ENCODE measurements at regions not wholly inside any gene's neighbourhood (a gene's known extent, or its start where the extent isn't known, plus 50 kb on each side); places are given as distances from the start of the nearest gene placed in this dataset.

- DNase-seq (no peak), ATAC-seq (ENCODE audit: low read depth) (no peak)
- no peak overlapping the region for H3K4ac ChIP-seq (ENCODE audit: low read depth, low read length)
- no peak overlapping the region for H3K14ac ChIP-seq (replicated peaks; ENCODE audit: low read depth, low read length)
- no peaks in the 10 kb centered on the region for H3K36me3 ChIP-seq (ENCODE audit: control insufficient read depth, insufficient read depth, low read length)
- no peaks in the 10 kb centered on the region for H4K20me1 ChIP-seq (ENCODE audit: insufficient read depth, low read length)
- H4K91ac ChIP-seq (ENCODE audit: insufficient read depth, low read depth, low read length), result no peak overlapping the region
- dilution Hi-C loops (cut with HindIII; ENCODE audit: low sequenced_read_pairs, unreplicated experiment), result no loop called here
- no peak overlapping the region for H4K8ac ChIP-seq (ENCODE audit: low read depth in 2 of 2, low read length in 2 of 2)
- peaks cover 16% of the 10 kb centered on the region for H3K9me1 ChIP-seq (ENCODE audit: insufficient read depth, low read length)
- no peak overlapping the region for H2AFZ ChIP-seq (replicated peaks; ENCODE audit: low read length, poor library complexity)
- H3K9ac ChIP-seq (ENCODE audit: low read depth, low read length), result no peak overlapping the region
- H3K23ac ChIP-seq (ENCODE audit: low read depth, low read length), result no peak overlapping the region
- intact Hi-C loops (cut with micrococcal nuclease), result no loop called here
- H4K5ac ChIP-seq (ENCODE audit: low read depth, low read length), result no peak overlapping the region
- ChIA-PET CTCF (no interaction called here), POLR2A (ENCODE audit: unreplicated experiment) (no interaction called here)
- no peak overlapping the region for H3K4me2 ChIP-seq (ENCODE audit: low read depth, low read length)
- no peak overlapping the region for H2BK20ac ChIP-seq (ENCODE audit: low read depth, low read length)
- H2AK9ac ChIP-seq (replicated peaks; ENCODE audit: low read depth, low read length, poor library complexity), result no peak overlapping the region
- H2BK15ac ChIP-seq (ENCODE audit: low read depth, low read length), result no peak overlapping the region
- no peak overlapping the region for H2BK5ac ChIP-seq (ENCODE audit: low read depth, low read length, poor library complexity, severe bottlenecking)
- no peak overlapping the region for H3K4me3 ChIP-seq (ENCODE audit: insufficient read depth, low read depth, low read length)
- no TSS peak for BruUV-seq (replicated peaks)
- H3K79me1 ChIP-seq (ENCODE audit: low read depth in 1 of 2, low read length in 2 of 2), result peaks cover 0 to 3% of the 10 kb centered on the region in 2 experiments; a peak in 1 of 4 replicates
- no peaks in the 10 kb centered on the region for H3K9me3 ChIP-seq (ENCODE audit: control insufficient read depth, insufficient read depth, low read length)
- H2BK120ac ChIP-seq (ENCODE audit: low read depth, low read length), result no peak overlapping the region
- H3K27ac ChIP-seq (ENCODE audit: insufficient read depth, low read length), result no peak overlapping the region
- no peak overlapping the region for H3K18ac ChIP-seq (ENCODE audit: low read depth, low read length)
- no CpG with 5 or more reads among the region's 3 CpGs for WGBS, 2 experiments (ENCODE audit: extremely low coverage in 2 of 2, insufficient read length in 1 of 2)
- H3K56ac ChIP-seq (ENCODE audit: extremely low read depth, insufficient read depth, low read length), result no peak overlapping the region
- H2AK5ac ChIP-seq (ENCODE audit: low read depth, low read length), result no peak overlapping the region
- in situ Hi-C loops (cut with MboI; ENCODE audit: low sequenced_read_pairs), result no loop called here
- no peaks in the 10 kb centered on the region for H3K27me3 ChIP-seq (ENCODE audit: control insufficient read depth, insufficient read depth, low read length)
- TF ChIP-seq MXI1 (IDR thresholded peaks at IDR 0.05; ENCODE audit: borderline replicate concordance, low read depth, low read length), result no peak
- TF ChIP-seq CHD1 (IDR thresholded peaks at IDR 0.05; ENCODE audit: low read depth, low read length), result no peak
- TF ChIP-seq CEBPB (IDR thresholded peaks at IDR 0.05; ENCODE audit: low read depth, low read length), result no peak
- TF ChIP-seq CTCF (conservative IDR thresholded peaks at IDR 0.05; ENCODE audit: low read depth, low read length), result no peak
- TF ChIP-seq NFE2L2 (IDR thresholded peaks at IDR 0.05; ENCODE audit: low read depth, low read length), result no peak
- no peak for TF ChIP-seq BHLHE40 (IDR thresholded peaks at IDR 0.05; ENCODE audit: low read depth, low read length)
- no peak for TF ChIP-seq USF2 (IDR thresholded peaks at IDR 0.05; ENCODE audit: low read depth, low read length)
- no peak for TF ChIP-seq SMC3 (IDR thresholded peaks at IDR 0.05; ENCODE audit: low read depth, low read length)
- no peak for TF ChIP-seq RAD21 (IDR thresholded peaks at IDR 0.05; ENCODE audit: low read length)
- no peak for TF ChIP-seq MAFK (IDR thresholded peaks at IDR 0.05; ENCODE audit: low read depth, low read length)
- TF ChIP-seq RCOR1 (IDR thresholded peaks at IDR 0.05; ENCODE audit: insufficient replicate concordance, low read length), result no peak
- TF ChIP-seq RFX5 (IDR thresholded peaks at IDR 0.05; ENCODE audit: low read depth, low read length), result no peak
- TF ChIP-seq POLR2A (IDR thresholded peaks at IDR 0.05; ENCODE audit: low read depth, low read length), result no peak
- no peak for TF ChIP-seq FOS (IDR thresholded peaks at IDR 0.05; ENCODE audit: low read depth, low read length)
- no peak for TF ChIP-seq ELK1 (IDR thresholded peaks at IDR 0.05; ENCODE audit: borderline replicate concordance, low read depth, low read length)
- TF ChIP-seq MAZ (IDR thresholded peaks at IDR 0.05; ENCODE audit: borderline replicate concordance, low read depth, low read length), result no peak
- peaks cover 12% of the 10 kb centered on the region for H3K4me1 ChIP-seq (ENCODE audit: control insufficient read depth, insufficient read depth, low read length)
Observed at GRCh38 chr1:117679299-117679698, 73.5 kb downstream of the TENT5C start.

All from IMR-90 (cell line).